GM21526 (cell line): ENCODE measurements at regions not wholly inside any gene's neighbourhood (a gene's known extent, or its start where the extent isn't known, plus 50 kb on each side); places are given as distances from the start of the nearest gene placed in this dataset.

Experiments used
- ATAC-seq: cut with Tn5 transposase; IDR thresholded peaks from one replicate; pipeline ENCODE4 v1.9.1; 2021; ENCODE audit warnings: moderate library complexity; ENCODE audit not compliant: unreplicated experiment, low FRiP score

DNA sequence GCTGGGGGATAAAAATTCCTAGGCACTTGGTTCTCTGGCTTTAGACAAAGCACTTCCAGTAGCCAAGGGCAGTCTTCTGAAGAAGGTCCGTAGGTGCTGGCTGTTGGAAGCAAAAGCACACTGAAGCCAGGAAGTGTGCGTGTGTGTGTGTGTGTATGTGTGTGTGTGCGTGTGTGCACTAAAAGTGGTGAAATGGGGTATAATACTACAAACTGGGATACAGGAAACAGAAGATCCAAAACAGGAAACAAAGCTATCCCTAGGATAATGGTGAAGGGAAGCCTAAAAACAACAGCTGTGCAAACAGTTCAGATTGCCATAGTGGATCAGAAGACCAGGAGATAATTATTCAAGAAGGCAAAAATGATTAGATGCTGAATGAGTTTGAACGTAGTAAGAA is 103.4 kb downstream of the IL20RB start:
- no peak for ATAC-seq

GRCh38 chr3:137062250-137062649 is 104.5 kb downstream of the IL20RB start:
- ATAC-seq, result peak; percentile 84

DNA sequence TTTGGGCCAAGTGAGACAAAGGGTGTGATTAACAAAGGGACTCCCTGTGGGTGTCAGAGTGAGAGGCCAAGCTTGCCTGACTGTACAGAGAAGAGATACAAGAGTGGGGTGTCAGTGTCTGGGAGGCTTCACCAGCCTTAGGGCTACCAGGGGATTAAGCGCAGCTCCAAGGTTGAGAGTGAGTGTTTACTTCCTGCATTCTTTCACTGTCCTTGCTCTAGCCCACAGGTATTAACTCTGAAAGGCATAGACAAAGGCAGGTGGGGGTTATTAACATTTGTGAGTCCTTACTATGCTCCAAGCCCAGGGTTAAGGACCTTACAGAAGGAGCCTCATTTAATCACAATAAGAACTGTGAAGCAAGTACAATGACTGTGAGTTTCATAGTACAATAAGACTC is 107.6 kb downstream of the IL20RB start:
- no peak for ATAC-seq

DNA sequence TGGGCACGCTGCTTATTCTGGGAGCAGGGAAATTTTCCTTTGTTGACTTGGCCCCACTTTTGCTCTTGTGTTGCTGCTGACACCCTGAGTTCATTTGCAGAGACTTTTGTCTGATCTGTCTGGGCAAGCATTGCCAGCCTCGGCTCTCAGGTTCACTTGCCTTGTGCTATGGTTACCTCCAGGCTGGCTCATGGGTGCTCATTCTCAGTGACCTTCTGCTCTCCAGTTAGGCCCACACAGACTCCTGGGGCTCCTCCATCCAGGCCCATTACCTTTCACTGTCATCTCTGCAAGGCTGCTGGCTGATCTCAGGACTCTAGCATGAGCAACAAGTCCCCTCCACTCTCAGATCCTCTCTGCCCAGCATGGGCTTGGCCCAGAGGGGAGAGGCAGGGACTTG is 108.3 kb downstream of the IL20RB start:
- ATAC-seq, result no peak

- ATAC-seq, result no peak
Measured at GRCh38 chr3:137071104-137071503, 113.3 kb downstream of the IL20RB start.

DNA sequence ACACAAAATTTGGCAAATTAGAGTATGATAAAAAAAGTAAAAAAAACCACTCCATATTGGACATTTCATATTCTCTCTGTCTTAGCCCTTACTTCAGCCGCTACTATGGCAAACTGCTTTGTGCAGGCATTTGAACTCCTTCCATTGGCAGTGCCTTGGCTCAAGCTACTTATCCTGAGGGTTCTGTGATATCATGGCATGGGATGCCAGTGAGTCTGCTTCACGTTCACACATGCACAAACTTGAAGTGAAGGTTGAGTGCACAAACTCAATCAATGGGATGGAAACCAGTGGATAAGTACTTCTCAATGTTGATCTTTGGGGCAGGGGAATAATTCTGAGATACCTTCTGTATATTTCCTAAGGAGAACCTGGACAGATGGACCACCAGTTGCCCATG is 117.2 kb downstream of the IL20RB start:
- no peak for ATAC-seq

DNA sequence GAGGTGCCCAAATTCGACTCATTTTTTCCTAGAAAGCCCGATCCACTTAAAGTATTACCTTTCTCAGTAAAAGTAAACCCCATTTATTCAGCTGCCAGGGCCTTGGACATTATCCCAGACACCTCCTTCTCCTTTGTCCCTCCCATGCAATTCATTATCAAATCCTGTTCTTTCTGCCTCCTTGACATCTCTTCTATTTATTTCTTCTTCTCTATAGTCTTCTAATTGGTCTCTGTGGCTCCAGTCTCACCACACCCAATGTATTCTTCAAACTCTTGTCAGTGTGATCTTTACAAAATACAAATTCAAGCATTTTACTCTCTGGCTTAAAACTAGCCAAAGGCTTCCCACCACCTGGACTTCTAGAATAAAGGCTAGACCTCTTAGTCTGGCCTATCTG is 120.3 kb downstream of the IL20RB start:
- no peak for ATAC-seq

DNA sequence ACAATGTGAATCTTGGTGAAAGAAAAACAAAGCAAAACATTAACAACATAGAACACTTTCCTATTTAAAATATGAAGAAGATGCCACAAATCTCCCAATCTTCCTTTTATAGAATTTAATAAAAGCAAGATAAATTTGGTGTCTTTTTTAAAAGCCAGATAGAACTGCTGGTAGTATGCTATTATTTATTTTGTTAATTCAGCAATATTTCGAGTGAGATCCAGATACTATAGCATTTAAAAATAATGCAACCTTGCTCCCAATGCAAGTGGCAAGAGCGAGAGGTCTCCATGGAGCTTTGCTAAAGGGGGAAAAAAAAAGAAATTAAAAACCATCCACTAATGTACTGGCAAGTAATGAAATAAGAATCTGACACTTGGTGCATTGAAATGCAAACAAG is 121.8 kb downstream of the IL20RB start:
- no peak for ATAC-seq

DNA sequence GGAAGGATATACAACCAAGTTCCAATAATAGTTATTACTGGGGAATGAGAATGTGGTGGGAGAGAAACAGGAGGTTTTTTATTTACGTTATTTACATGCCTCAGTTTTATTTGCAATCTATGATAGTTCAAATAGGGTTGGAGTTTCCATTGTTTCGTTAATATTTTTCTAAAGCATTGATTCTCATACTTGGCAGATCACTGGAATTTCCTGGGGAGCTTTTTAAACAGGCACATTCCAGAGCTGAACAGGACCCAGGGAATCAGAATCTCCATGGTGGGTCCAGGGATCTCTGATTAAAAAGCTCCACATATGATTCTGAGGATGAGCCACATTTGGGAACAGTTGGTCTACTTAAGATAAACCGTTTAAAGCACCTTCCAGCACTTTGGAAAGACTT is 123.9 kb downstream of the IL20RB start:
- no peak for ATAC-seq

DNA sequence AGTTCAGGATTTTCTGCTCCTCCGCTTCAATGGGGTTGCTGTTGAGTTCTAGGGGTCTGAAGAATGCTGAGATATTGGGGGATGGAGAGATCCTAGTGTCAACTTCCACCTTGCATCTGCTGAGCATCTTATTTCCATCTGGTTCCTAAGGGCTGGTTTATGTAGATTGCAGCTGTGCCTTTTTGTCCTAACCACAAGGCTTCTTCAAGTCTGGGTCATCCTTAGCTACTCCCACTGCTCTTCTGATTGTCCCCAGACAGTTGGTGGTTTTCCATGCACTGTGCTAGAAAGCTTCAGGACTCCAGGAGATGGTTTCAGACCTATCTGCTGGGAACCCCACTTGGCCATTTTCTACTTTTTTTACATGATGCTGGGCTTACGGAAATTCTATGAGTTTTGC is 125.0 kb downstream of the IL20RB start:
- no peak for ATAC-seq

DNA sequence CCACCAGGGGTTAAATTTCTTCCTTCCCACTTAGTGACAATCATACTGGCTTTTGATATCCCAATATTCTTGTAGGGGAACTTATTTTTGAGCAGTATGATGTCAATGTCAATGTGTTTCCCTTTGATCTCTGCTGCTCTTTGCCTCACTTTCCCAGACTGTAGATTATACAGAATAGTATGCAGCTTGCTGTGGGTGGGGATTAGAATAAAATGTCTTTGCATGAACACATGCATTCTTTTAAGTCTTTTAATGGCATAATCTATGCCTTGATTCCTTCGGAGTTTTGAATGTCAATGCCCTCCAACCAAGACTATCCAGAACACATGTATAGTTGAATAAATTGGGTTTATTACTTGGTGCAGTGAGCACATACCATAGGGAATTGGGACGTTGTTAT is 125.5 kb downstream of the IL20RB start:
- no peak for ATAC-seq

DNA sequence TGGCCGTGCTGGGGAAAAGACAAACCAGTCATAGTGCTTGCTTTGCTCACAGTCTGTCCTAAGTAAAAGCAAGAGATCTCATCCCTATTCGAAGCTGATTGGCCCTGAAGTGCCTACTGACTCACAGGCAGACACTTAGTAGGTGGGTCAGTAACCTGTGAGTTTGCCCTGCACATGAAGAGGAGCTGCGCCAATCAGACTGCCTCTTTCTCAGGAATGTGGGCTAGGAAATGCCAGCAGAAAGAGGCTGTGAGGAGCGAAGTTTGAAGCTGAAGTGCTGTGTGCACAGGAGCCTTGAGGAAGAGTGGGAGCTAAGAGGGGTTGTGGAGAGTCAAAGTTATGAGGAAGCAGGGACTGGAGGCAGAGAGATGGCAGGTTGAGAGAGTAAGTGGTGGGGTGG is 126.8 kb downstream of the IL20RB start:
- ATAC-seq, result no peak

GRCh38 chr3:137097386-137097785 is 139.6 kb downstream of the IL20RB start:
- ATAC-seq, result no peak

GRCh38 chr3:137097852-137098251 is 140.1 kb downstream of the IL20RB start:
- no peak for ATAC-seq

GRCh38 chr3:137099364-137100219 is 141.8 kb downstream of the IL20RB start:
- ATAC-seq, result no peak

DNA sequence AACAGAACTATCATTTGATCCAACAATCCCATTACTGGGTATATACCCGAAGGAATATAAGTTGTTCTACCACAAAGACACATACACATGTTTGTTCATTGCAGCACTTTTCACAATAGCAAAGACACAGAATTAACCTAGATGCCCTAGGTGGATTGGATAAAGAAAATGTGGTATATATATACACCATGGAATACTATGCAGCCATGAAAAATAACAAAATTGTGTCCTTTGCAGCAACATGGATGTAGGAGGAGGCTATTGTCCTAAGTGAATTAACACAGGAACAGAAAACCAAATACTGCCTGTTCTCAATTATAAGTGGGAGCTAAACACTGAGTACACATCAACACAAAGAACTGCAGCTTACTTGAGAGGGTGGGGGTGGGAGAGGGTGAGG is 142.5 kb downstream of the IL20RB start:
- ATAC-seq, result no peak

DNA sequence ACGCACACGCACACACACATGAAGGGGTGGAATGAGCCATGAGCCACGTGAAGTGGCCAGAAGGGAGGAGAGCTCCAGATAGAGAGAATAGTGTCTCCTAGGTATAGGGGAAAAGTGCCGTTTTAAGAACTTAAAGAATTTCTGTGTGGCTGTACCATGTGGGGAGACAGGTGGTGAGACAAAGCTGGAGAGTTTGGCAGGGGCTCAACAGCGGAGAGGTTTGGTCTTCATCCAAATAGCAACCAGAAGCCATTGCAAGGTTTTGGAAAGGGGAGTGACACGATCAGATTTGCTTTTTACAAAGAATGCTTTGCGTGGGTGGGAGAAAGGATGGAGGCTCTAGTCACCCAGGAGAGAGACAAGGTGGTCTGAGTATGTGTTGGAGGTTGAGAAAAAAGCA is 146.0 kb downstream of the IL20RB start:
- no peak for ATAC-seq

DNA sequence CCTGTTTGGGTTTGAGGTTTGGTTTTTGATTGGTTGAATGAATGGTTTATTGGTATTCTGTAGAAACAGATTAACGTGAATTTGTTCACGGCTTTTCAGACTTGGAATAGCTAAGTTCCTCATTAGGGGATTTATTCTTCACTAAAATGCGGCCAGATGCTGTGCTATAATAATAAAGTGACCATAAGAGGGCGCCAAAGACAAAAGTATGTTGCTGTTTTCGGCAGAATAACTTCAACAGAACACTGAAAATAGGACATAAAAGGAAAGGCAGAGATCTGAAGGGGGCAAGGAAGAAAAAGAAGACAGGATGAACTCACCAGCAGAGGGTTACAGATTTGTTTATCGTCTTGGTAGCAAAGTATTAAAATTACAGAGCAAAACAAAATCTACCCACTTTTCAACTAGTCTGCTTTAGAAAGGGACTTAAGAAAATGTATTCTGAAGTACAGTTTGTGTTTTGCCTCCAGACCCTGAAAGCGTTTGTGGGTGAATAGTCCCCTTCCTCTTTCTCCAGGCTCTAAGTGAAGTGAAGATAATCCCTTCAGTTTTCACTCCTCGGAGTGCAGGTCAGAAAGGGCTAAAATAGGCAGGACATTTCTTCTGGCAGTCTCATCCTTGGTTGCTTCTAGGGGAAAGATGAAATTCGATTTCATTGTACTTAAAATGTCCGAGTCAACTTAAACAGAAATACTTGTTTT is 147.6 kb downstream of the IL20RB start:
- peak; percentile 75 for ATAC-seq

DNA sequence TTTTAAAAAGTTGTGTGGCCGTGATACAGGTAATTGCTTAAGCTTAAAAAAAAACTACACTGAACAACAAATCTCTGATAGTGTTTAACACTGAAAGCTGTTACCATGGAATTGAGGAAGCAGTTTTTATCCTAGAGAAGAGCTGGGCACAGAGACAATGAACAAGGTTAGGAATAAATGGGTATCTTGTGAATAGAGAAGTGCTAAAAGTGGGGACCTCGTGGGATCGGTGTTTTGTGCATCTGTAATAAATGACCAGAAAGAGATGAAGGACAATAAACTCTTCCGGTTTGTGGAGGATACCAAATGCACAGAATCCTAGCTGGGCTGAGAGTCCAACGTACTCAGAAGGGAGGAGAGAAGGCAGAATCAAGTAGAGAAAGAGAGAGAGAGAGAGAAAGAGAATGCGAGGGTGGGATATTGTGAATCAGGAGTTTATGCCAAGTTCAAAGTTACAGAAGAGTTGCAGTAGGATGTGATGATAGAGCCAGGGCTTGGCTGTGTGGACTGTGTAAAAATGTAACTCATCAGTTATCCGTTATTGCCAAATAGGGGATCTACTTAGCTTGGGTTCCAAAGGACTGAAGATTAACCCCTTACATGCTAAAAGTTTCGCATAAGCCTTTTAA is 148.9 kb downstream of the IL20RB start:
- ATAC-seq, result no peak

DNA sequence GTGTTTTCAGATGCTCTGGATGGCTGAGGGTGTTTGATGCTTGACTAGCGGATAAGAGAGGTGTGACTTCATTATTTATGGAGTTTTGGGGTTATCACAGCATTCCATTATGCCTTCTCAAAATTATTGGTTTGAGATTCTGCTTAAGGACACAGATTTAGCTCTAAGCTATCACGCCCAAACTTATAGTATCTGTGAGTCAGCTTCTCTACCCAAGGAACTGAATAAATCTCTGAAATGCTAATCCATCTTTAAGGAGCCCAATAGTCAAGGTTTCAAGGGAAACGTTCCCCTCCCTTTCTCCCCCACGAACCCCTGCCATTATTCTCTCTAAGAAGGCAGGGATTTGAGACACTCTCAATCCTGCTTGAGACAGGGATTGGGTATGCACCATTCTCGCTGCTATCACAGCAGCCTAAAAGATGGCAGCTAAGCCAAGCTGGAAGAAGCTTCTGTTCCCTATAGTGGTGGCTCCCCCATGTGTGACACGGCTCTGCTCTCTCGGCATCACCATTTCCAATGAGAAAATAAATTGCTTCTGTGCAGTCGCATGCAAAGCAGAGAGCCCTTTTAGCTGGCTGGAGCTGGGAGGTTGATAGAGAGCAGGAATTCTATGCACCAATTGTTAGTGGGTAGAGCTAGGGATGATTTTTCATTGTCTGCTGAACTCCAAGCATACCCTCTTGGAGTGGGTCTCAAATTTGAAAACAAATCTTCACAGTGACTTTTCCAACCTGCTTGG is 151.1 kb downstream of the IL20RB start:
- no peak for ATAC-seq
